ENCODE measurements at regions not wholly inside any gene's neighbourhood (a gene's known extent, or its start where the extent isn't known, plus 50 kb on each side); places are given as distances from the start of the nearest gene placed in this dataset.

DNA sequence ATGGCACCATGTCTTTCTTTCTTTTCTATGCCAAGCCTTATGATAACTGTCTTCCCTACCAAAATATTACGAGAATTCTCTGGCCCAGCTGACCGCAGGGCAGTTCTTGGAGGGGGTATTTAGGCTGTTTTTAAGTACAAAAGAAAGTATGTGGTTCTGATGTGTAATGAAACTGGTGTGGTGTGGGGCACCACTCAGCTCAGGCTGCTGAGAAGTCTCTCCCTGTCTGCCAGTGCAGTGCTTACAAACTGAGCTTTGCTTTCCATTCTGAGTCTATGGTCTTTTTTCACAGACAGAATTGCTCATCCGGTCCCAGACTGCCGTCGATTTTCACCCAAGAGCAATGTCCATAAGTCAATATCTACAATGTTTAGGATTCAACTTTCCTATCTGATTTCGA lies 847.6 kb downstream of the NTRK3 start:
- H3K27me3 ChIP-seq = no peaks in the 10 kb centered on the region
- DNase-seq (ENCODE audit: low spot score in 2 of 2) = no peak
- H3K27ac ChIP-seq = no peak overlapping the region
- 77% methylated on average over 6 of the region's 6 CpGs for WGBS
- TF ChIP-seq POLR2A (IDR thresholded peaks at IDR 0.05) (no peak), POLR2AphosphoS5 (IDR thresholded peaks at IDR 0.05) (no peak), EP300 (IDR thresholded peaks at IDR 0.05) (no peak)
- TF ChIP-seq, protein P1, sequence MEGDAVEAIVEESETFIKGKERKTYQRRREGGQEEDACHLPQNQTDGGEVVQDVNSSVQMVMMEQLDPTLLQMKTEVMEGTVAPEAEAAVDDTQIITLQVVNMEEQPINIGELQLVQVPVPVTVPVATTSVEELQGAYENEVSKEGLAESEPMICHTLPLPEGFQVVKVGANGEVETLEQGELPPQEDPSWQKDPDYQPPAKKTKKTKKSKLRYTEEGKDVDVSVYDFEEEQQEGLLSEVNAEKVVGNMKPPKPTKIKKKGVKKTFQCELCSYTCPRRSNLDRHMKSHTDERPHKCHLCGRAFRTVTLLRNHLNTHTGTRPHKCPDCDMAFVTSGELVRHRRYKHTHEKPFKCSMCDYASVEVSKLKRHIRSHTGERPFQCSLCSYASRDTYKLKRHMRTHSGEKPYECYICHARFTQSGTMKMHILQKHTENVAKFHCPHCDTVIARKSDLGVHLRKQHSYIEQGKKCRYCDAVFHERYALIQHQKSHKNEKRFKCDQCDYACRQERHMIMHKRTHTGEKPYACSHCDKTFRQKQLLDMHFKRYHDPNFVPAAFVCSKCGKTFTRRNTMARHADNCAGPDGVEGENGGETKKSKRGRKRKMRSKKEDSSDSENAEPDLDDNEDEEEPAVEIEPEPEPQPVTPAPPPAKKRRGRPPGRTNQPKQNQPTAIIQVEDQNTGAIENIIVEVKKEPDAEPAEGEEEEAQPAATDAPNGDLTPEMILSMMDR (IDR thresholded peaks at IDR 0.05) = no peak
- no peaks in the 10 kb centered on the region for H3K4me1 ChIP-seq
- H3K36me3 ChIP-seq = no peaks in the 10 kb centered on the region
- H3K9me3 ChIP-seq = no peaks in the 10 kb centered on the region
- H3K4me3 ChIP-seq = no peak overlapping the region

DNA sequence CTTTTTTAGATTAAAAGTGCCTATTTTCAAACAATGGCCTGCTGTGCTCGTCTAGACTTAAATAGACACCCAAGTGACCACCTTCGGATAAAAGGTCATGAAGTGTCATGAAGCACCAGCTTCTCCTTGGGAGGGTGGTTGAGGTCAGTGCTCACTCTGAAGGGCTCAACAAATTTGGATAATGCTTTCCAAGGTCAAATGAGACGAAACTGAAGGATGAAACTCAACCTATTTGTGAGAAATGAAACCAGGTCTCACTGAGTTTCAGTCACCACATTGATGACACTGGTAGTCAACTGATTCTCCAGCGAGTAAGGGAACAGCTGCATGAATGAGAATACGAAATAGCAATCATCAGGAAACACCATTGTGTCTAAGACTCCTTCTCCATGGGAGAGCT lies 852.6 kb downstream of the NTRK3 start:
- WGBS = 70% methylated on average over 5 of the region's 5 CpGs
- no peaks in the 10 kb centered on the region for H3K9me3 ChIP-seq

DNA sequence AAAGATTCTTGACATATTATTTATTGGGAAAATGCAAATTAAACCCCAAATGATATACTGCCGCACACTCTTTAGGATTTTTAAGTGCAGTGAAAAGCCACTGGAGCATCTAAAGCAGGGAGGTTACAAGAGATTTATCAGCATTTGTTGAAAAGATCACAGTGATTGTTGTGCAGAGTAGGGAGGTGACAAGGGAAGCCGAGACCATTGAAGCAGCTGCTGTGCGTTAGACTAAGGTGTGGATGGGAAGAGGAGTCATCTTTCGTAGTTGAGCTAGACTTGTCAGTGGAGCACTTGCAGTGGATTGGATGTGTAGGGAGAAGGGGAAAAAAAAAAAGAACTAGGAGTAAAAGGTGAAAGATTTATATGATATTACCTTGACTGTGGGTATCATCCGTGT lies 854.6 kb downstream of the NTRK3 start:
- no peaks in the 10 kb centered on the region for H3K27me3 ChIP-seq
- TF ChIP-seq, protein P1 (IDR thresholded peaks at IDR 0.05) = no peak
- TF ChIP-seq POLR2AphosphoS5 (IDR thresholded peaks at IDR 0.05) (no peak), POLR2A (IDR thresholded peaks at IDR 0.05) (no peak), EP300 (IDR thresholded peaks at IDR 0.05) (no peak)

More for the DNA sequence above, 852.6 kb downstream of the NTRK3 start:
- Histone ChIP-seq H3K4me3 (no peak overlapping the region), H3K27me3 (no peaks in the 10 kb centered on the region), H3K27ac (no peak overlapping the region), H3K36me3 (no peaks in the 10 kb centered on the region), H3K4me1 (no peaks in the 10 kb centered on the region)
- DNase-seq (ENCODE audit: low spot score in 2 of 2) = no peak
- TF ChIP-seq POLR2AphosphoS5 (IDR thresholded peaks at IDR 0.05) (no peak), POLR2A (IDR thresholded peaks at IDR 0.05) (no peak)

DNA sequence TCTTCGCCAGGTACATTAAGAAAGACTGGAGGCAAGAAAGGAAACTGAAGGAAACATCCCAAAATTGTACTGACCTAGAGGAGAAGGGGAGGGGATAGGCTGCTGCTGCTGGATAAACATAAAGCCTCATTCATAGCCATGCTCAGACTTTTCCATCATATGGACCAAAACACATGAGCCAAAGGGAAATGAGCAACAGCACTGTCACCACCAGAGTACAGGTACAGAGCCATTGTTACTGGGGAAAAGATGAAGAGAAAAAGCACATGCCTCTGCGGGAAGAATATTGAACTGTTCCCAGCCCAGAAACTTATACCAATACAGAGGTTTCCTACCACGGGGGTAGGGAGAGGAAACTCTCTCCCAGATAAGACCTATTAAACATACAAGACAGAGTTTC lies 861.9 kb downstream of the NTRK3 start:
- WGBS = 97% methylated on average over 3 of the region's 3 CpGs
- TF ChIP-seq POLR2AphosphoS5 (IDR thresholded peaks at IDR 0.05) = no peak
- no peak for TF ChIP-seq EP300 (IDR thresholded peaks at IDR 0.05)
- no peak for TF ChIP-seq POLR2A (IDR thresholded peaks at IDR 0.05)
- TF ChIP-seq, protein P1 (IDR thresholded peaks at IDR 0.05) = no peak
- Histone ChIP-seq H3K27me3 (no peaks in the 10 kb centered on the region), H3K9me3 (no peaks in the 10 kb centered on the region), H3K27ac (no peak overlapping the region), H3K4me1 (no peaks in the 10 kb centered on the region), H3K36me3 (no peaks in the 10 kb centered on the region), H3K4me3 (no peak overlapping the region)
- no peak for DNase-seq (ENCODE audit: low spot score in 2 of 2)

More for the DNA sequence above, 854.6 kb downstream of the NTRK3 start:
- H3K36me3 ChIP-seq = no peaks in the 10 kb centered on the region
- no peaks in the 10 kb centered on the region for H3K9me3 ChIP-seq
- no peak overlapping the region for H3K4me3 ChIP-seq
- no peak overlapping the region for H3K27ac ChIP-seq
- no peaks in the 10 kb centered on the region for H3K4me1 ChIP-seq
- no peak for DNase-seq (ENCODE audit: low spot score in 2 of 2)
- WGBS = 68% methylated on average over 5 of the region's 5 CpGs

DNA sequence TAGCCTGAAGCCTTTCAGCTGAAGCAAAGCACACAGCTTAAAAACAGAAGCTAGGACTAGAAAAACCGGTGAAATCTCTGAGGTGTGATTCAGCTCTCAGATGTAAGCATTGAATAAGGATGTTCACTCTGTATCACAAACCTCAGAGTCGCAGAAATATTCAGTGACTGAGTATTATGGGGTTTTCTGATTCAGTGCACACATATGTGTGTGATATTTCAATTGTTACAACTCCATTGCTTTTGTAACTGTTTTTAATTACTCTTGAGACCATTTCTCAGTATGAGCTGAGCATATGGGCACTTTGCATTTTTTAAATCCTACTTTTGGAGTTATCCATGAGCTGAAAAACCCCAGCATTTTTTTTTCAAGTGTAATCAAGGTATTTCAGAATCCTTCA lies 868.8 kb downstream of the NTRK3 start:
- 43% methylated on average over 2 of the region's 2 CpGs for WGBS
- DNase-seq (ENCODE audit: low spot score in 2 of 2) = no peak

More for the DNA sequence above, 868.8 kb downstream of the NTRK3 start:
- Histone ChIP-seq H3K4me1 (no peaks in the 10 kb centered on the region), H3K4me3 (no peak overlapping the region), H3K27me3 (no peaks in the 10 kb centered on the region), H3K36me3 (no peaks in the 10 kb centered on the region), H3K9me3 (peaks cover 4% of the 10 kb centered on the region), H3K27ac (no peak overlapping the region)
- TF ChIP-seq POLR2A (IDR thresholded peaks at IDR 0.05) (no peak), EP300 (IDR thresholded peaks at IDR 0.05) (no peak), POLR2AphosphoS5 (IDR thresholded peaks at IDR 0.05) (no peak)
- TF ChIP-seq, protein P1 (IDR thresholded peaks at IDR 0.05) = no peak

Measured in suprapubic skin (tissue), 4 donors.